ENCODE measurements at regions not wholly inside any gene's neighbourhood (a gene's known extent, or its start where the extent isn't known, plus 50 kb on each side); places are given as distances from the start of the nearest gene placed in this dataset.

- TF ChIP-seq ZNF592 (IDR thresholded peaks at IDR 0.05) (no peak), CTCF (IDR thresholded peaks at IDR 0.05 in 2 of 3, conservative IDR thresholded peaks at IDR 0.05 in 1 of 3; ENCODE audit: control insufficient read depth in 2 of 3, extremely low read depth in 1 of 3, insufficient read depth in 1 of 3, low read depth in 3 of 3, low read length in 3 of 3) (no peak), NFIC (IDR thresholded peaks at IDR 0.05; ENCODE audit: low read depth, low read length) (no peak), EED (IDR thresholded peaks at IDR 0.05; ENCODE audit: low read depth) (no peak)
Observed at GRCh38 chr5:174355995-174356394, 310.5 kb downstream of the NSG2 start.

All from GM12878 (cell line).